ENCODE measurements at regions not wholly inside any gene's neighbourhood (a gene's known extent, or its start where the extent isn't known, plus 50 kb on each side); places are given as distances from the start of the nearest gene placed in this dataset.
"Not testable (repeated sequence)": the region's sequence is repeated elsewhere in the genome, so short reads cannot be mapped to it uniquely, and the experiment has no call there.

GRCh38 chr18:47413327-47413726 lies 161.9 kb upstream of the SKOR2 start:
- no peak for DNase-seq (ENCODE audit: low read depth in 1 of 2, low spot score in 1 of 2)

- DNase-seq (ENCODE audit: low read depth in 1 of 2, low spot score in 1 of 2): no peak
These were observed 161.5 kb upstream of the SKOR2 start for GRCh38 chr18:47412924-47413323.

- no peak for DNase-seq (ENCODE audit: low read depth in 1 of 2, low spot score in 1 of 2)
These were observed 159.7 kb upstream of the SKOR2 start for GRCh38 chr18:47411159-47411558.

- no peak for DNase-seq (ENCODE audit: low read depth in 1 of 2, low spot score in 1 of 2)
These were observed 158.7 kb upstream of the SKOR2 start for GRCh38 chr18:47410139-47410538.

- DNase-seq (ENCODE audit: low read depth in 1 of 2, low spot score in 1 of 2): no peak
These were observed 158.1 kb upstream of the SKOR2 start for GRCh38 chr18:47409519-47409918.

- no peak for DNase-seq (ENCODE audit: low read depth in 1 of 2, low spot score in 1 of 2)
These were observed 156.3 kb upstream of the SKOR2 start for GRCh38 chr18:47407736-47408135.

- DNase-seq (ENCODE audit: low read depth in 1 of 2, low spot score in 1 of 2): no peak
These were observed 153.4 kb upstream of the SKOR2 start for GRCh38 chr18:47404845-47405244.

GRCh38 chr18:47403949-47404348 lies 152.5 kb upstream of the SKOR2 start:
- no peak for DNase-seq (ENCODE audit: low read depth in 1 of 2, low spot score in 1 of 2)

- DNase-seq (ENCODE audit: low read depth in 1 of 2, low spot score in 1 of 2): no peak
These were observed 151.9 kb upstream of the SKOR2 start for GRCh38 chr18:47403317-47403716.

GRCh38 chr18:47399475-47399874 lies 148.0 kb upstream of the SKOR2 start:
- no peak for DNase-seq (ENCODE audit: low read depth in 1 of 2, low spot score in 1 of 2)

GRCh38 chr18:47397671-47398319 lies 146.3 kb upstream of the SKOR2 start:
- no peak for DNase-seq (ENCODE audit: low read depth in 1 of 2, low spot score in 1 of 2)

- DNase-seq (ENCODE audit: low read depth in 1 of 2, low spot score in 1 of 2): no peak
These were observed 140.2 kb upstream of the SKOR2 start for GRCh38 chr18:47391665-47392064.

- DNase-seq (ENCODE audit: low read depth in 1 of 2, low spot score in 1 of 2): no peak
These were observed 139.1 kb upstream of the SKOR2 start for GRCh38 chr18:47390410-47391024.

GRCh38 chr18:47389210-47389609 lies 137.8 kb upstream of the SKOR2 start:
- no peak for DNase-seq (ENCODE audit: low read depth in 1 of 2, low spot score in 1 of 2)

GRCh38 chr18:47387864-47388263 lies 136.4 kb upstream of the SKOR2 start:
- DNase-seq (ENCODE audit: low read depth in 1 of 2, low spot score in 1 of 2): no peak

- DNase-seq (ENCODE audit: low read depth in 1 of 2, low spot score in 1 of 2): no peak
These were observed 132.3 kb upstream of the SKOR2 start for GRCh38 chr18:47383729-47384128.

GRCh38 chr18:47381975-47382570 lies 130.6 kb upstream of the SKOR2 start:
- no peak for DNase-seq (ENCODE audit: low read depth in 1 of 2, low spot score in 1 of 2)

- no peak for DNase-seq (ENCODE audit: low read depth in 1 of 2, low spot score in 1 of 2)
These were observed 128.7 kb upstream of the SKOR2 start for GRCh38 chr18:47380153-47380552.

- DNase-seq (ENCODE audit: low read depth in 1 of 2, low spot score in 1 of 2): no peak
These were observed 122.0 kb upstream of the SKOR2 start for GRCh38 chr18:47373465-47373864.

- no peak for DNase-seq (ENCODE audit: low read depth in 1 of 2, low spot score in 1 of 2)
These were observed 118.6 kb upstream of the SKOR2 start for GRCh38 chr18:47370052-47370451.

GRCh38 chr18:47354061-47354460 lies 102.6 kb upstream of the SKOR2 start:
- not testable (repeated sequence) for DNase-seq (ENCODE audit: low read depth in 1 of 2, low spot score in 1 of 2)

- no peak for DNase-seq (ENCODE audit: low read depth in 1 of 2, low spot score in 1 of 2)
These were observed 94.6 kb upstream of the SKOR2 start for GRCh38 chr18:47346016-47346415.

- DNase-seq (ENCODE audit: low read depth in 1 of 2, low spot score in 1 of 2): no peak
These were observed 93.8 kb upstream of the SKOR2 start for GRCh38 chr18:47345291-47345690.
